ENCODE measurements at regions not wholly inside any gene's neighbourhood (a gene's known extent, or its start where the extent isn't known, plus 50 kb on each side); places are given as distances from the start of the nearest gene placed in this dataset.

DNA sequence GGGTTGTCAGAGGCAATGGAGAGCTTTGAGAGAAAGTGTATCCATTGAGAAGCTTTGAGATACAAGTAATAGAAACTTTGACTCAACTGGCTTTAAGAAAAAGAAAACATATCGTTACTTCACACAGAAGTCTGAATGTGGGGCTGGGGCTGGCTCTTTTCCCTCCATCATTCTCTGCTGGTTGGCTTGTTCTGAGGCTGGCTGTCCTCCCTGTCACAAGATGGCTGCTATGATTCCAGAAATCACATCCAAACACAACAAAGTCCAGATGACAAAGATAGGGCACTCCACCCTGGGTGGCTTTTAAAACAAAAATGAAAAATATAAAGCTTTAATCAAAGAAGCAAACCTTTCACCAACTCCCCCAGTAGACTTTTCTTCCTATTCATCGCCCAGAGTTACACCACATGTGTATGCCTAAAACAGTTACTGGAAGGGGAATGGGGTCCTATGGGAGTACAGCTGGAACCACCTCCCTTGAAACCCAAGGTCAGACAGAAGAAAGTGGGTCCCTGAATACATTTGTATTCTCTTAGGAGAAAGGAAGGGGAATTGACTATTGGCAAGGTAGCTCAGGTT, 284.3 kb downstream of the GAS1 start:
- intact Hi-C loops (cut with micrococcal nuclease) = no loop called here
- peaks cover 0 to 4% (median 0%) of the 10 kb centered on the region in 4 experiments for H3K27me3 ChIP-seq (replicated peaks in 1 of 4; ENCODE audit: control extremely low read depth in 1 of 4, control insufficient read depth in 3 of 4, insufficient read depth in 4 of 4, low read length in 3 of 4)
- no peak overlapping the region for H2AFZ ChIP-seq (ENCODE audit: insufficient read depth, low read depth, low read length, poor library complexity, severe bottlenecking)
- H3K4me3 ChIP-seq (ENCODE audit: control extremely low read depth in 1 of 5, extremely low read depth in 1 of 5, insufficient read depth in 1 of 5, low read depth in 2 of 5, low read length in 4 of 5) = no peak overlapping the region
- H3K9ac ChIP-seq (ENCODE audit: low read length) = no peak overlapping the region
- Mint-ChIP-seq H3K27me3 (no peaks in the 10 kb centered on the region), H3K4me3 (no peak overlapping the region), H3K27ac (no peak overlapping the region), H3K9me3 (ENCODE audit: insufficient read depth) (no peaks in the 10 kb centered on the region), H3K4me1 (no peaks in the 10 kb centered on the region)
- no peak for TF ChIP-seq EZH2 (IDR thresholded peaks at IDR 0.05; ENCODE audit: borderline replicate concordance, insufficient read depth, low read depth, low read length, poor library complexity, severe bottlenecking)
- TF ChIP-seq, protein P1, sequence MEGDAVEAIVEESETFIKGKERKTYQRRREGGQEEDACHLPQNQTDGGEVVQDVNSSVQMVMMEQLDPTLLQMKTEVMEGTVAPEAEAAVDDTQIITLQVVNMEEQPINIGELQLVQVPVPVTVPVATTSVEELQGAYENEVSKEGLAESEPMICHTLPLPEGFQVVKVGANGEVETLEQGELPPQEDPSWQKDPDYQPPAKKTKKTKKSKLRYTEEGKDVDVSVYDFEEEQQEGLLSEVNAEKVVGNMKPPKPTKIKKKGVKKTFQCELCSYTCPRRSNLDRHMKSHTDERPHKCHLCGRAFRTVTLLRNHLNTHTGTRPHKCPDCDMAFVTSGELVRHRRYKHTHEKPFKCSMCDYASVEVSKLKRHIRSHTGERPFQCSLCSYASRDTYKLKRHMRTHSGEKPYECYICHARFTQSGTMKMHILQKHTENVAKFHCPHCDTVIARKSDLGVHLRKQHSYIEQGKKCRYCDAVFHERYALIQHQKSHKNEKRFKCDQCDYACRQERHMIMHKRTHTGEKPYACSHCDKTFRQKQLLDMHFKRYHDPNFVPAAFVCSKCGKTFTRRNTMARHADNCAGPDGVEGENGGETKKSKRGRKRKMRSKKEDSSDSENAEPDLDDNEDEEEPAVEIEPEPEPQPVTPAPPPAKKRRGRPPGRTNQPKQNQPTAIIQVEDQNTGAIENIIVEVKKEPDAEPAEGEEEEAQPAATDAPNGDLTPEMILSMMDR (IDR thresholded peaks at IDR 0.05) = no peak
- no peaks in the 10 kb centered on the region for H3K36me3 ChIP-seq (replicated peaks in 1 of 2; ENCODE audit: control extremely low read depth in 1 of 2, control insufficient read depth in 1 of 2, extremely low read depth in 1 of 2, insufficient read depth in 2 of 2, low read length in 1 of 2)
- no CpG with 5 or more reads among the region's 2 CpGs for WGBS (ENCODE audit: insufficient coverage)
- H3K4me1 ChIP-seq (ENCODE audit: control insufficient read depth in 2 of 2, insufficient read depth in 2 of 2, low read length in 2 of 2) = no peaks in the 10 kb centered on the region
- no peaks in the 10 kb centered on the region for H3K9me3 ChIP-seq (ENCODE audit: control extremely low read depth in 1 of 3, control insufficient read depth in 2 of 3, insufficient read depth in 1 of 3, low read length in 2 of 3)
- H3K4me2 ChIP-seq (replicated peaks; ENCODE audit: low read depth, low read length, poor library complexity, severe bottlenecking) = no peak overlapping the region
- no peaks in the 10 kb centered on the region for H4K20me1 ChIP-seq (ENCODE audit: control insufficient read depth, insufficient read depth, low read length, poor library complexity, severe bottlenecking)
- ChIA-PET CTCF (no interaction called here), POLR2A (no interaction called here)
- ATAC-seq (ENCODE audit: low read depth) (no peak), DNase-seq (no peak)
- H3K27ac ChIP-seq (ENCODE audit: low read length in 2 of 2) = no peak overlapping the region
- H3K79me2 ChIP-seq (ENCODE audit: control insufficient read depth, insufficient read depth, low read length) = no peaks in the 10 kb centered on the region

DNA sequence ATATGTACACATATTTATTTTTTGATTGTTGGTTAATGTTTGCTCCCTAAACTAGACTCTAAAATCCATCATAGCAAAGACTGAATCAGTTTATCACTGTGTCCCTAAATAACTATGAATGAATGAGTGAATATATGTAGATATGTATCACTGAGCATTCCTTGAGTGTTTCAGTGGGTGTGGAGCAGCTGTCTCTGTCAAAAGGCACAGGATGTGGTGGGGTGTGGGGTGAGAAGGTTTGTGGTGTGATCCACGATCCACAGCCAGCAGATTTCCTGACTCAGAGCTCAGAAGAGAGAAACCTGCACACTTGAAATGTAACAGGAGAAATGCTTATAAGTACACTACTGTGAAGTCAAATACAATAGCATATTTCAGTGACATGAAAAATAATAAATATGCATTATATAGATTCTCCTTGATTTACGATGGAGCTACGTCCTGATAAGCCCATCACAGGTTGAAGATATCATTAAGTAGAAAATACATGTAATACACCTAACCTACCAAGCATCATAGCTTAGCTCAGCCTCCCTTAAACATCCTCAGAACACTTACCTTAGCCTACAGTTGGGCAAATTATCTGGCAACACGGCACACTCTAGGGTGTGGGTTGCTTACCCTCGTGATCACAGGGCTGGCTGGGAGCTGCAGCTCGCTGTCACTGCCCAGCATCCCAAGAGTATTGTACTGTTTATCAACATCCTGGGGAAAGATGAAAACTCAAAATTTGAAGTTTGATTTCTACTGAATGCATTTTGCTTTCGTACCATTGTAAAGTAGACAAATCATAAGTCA, 287.0 kb downstream of the GAS1 start:
- ATAC-seq (ENCODE audit: low read depth) (no peak), DNase-seq (no peak)
- H2AFZ ChIP-seq (ENCODE audit: insufficient read depth, low read depth, low read length, poor library complexity, severe bottlenecking) = no peak overlapping the region
- Mint-ChIP-seq H3K4me1 (no peaks in the 10 kb centered on the region), H3K27me3 (no peaks in the 10 kb centered on the region), H3K4me3 (no peak overlapping the region), H3K9me3 (ENCODE audit: insufficient read depth) (no peaks in the 10 kb centered on the region), H3K27ac (no peak overlapping the region)
- TF ChIP-seq, protein P1 (IDR thresholded peaks at IDR 0.05) = no peak
- no peak for TF ChIP-seq EZH2 (IDR thresholded peaks at IDR 0.05; ENCODE audit: borderline replicate concordance, insufficient read depth, low read depth, low read length, poor library complexity, severe bottlenecking)
- ChIA-PET POLR2A (no interaction called here), CTCF (no interaction called here)
- WGBS (ENCODE audit: insufficient coverage) = 65% methylated on average over 2 of the region's 7 CpGs
- no peaks in the 10 kb centered on the region for H3K79me2 ChIP-seq (ENCODE audit: control insufficient read depth, insufficient read depth, low read length)
- H4K20me1 ChIP-seq (ENCODE audit: control insufficient read depth, insufficient read depth, low read length, poor library complexity, severe bottlenecking) = no peaks in the 10 kb centered on the region
- no peak overlapping the region for H3K4me2 ChIP-seq (replicated peaks; ENCODE audit: low read depth, low read length, poor library complexity, severe bottlenecking)
- H3K9me3 ChIP-seq (ENCODE audit: control extremely low read depth in 1 of 3, control insufficient read depth in 2 of 3, insufficient read depth in 1 of 3, low read length in 2 of 3) = peaks cover 0 to 3% (median 0%) of the 10 kb centered on the region in 3 donors
- no peak overlapping the region for H3K27ac ChIP-seq (ENCODE audit: low read length in 2 of 2)
- no peaks in the 10 kb centered on the region for H3K4me1 ChIP-seq (ENCODE audit: control insufficient read depth in 2 of 2, insufficient read depth in 2 of 2, low read length in 2 of 2)
- no peaks in the 10 kb centered on the region for H3K36me3 ChIP-seq (replicated peaks in 1 of 2; ENCODE audit: control extremely low read depth in 1 of 2, control insufficient read depth in 1 of 2, extremely low read depth in 1 of 2, insufficient read depth in 2 of 2, low read length in 1 of 2)
- H3K4me3 ChIP-seq (ENCODE audit: control extremely low read depth in 1 of 5, extremely low read depth in 1 of 5, insufficient read depth in 1 of 5, low read depth in 2 of 5, low read length in 4 of 5) = no peak overlapping the region
- H3K27me3 ChIP-seq (replicated peaks in 1 of 4; ENCODE audit: control extremely low read depth in 1 of 4, control insufficient read depth in 3 of 4, insufficient read depth in 4 of 4, low read length in 3 of 4) = peaks cover 0 to 4% (median 0%) of the 10 kb centered on the region in 4 experiments
- H3K9ac ChIP-seq (ENCODE audit: low read length) = no peak overlapping the region
- intact Hi-C loops (cut with micrococcal nuclease) = no loop called here
